Naive thymus-derived CD8-positive, alpha-beta T cell (primary cell): ENCODE measurements at regions not wholly inside any gene's neighbourhood (a gene's known extent, or its start where the extent isn't known, plus 50 kb on each side); places are given as distances from the start of the nearest gene placed in this dataset.

Experiments used
- ATAC-seq, 2 donors: fragments of 150-1000 bp; cut with Tn5 transposase in 1 of 2; sonication (Bioruptor Pico), chemical (Tn5 transposase) in 1 of 2; 1 replicate in 1 of 2; 2 replicates in 1 of 2; pipeline ENCODE4 v1.10.0; 2021; ENCODE audit warnings: mild to moderate bottlenecking in 2 of 2, moderate library complexity in 2 of 2
- POLR2A ChIA-PET: fragments of 350-600 bp; sonication (Branson Sonifier 250); formaldehyde crosslinking; loops from one replicate; lab custom pipeline; 2021; ENCODE audit warnings: antibody characterized with exemption; lab: Charles Lee
- DNase-seq, 10 donors: peaks; one replicate each; pipeline versions ENCODE4 v3.0.0 to v3.0.0-alpha.2; 2020 to 2022
- H3K27ac Mint-ChIP-seq, 10 donors: one replicate each; pipeline ENCODE4 v1.8.0; 2020 to 2022; ENCODE audit warnings: mild to moderate bottlenecking in 10 of 10, mixed read lengths in 10 of 10, moderate library complexity in 4 of 10, inconsistent platforms in 1 of 10
- H3K27me3 Mint-ChIP-seq, 5 donors: one replicate each; pipeline ENCODE4 v1.8.0; 2021 to 2022; ENCODE audit warnings: mixed read lengths in 5 of 5
- H3K36me3 Mint-ChIP-seq, 3 donors: one replicate each; pipeline ENCODE4 v1.8.0; 2020 to 2022; ENCODE audit warnings: mixed read lengths in 3 of 3, mild to moderate bottlenecking in 2 of 3, inconsistent platforms in 1 of 3
- H3K4me1 Mint-ChIP-seq, 4 donors: one replicate each; pipeline ENCODE4 v1.8.0; 2021 to 2022; ENCODE audit warnings: mixed read lengths in 4 of 4
- H3K4me3 Mint-ChIP-seq, 10 donors: one replicate each; pipeline ENCODE4 v1.8.0; 2020 to 2022; ENCODE audit warnings: mild to moderate bottlenecking in 10 of 10, mixed read lengths in 10 of 10, moderate library complexity in 6 of 10, inconsistent platforms in 1 of 10
- H3K9me3 Mint-ChIP-seq, 9 donors: one replicate each; pipeline ENCODE4 v1.8.0; 2020 to 2022; ENCODE audit warnings: mixed read lengths in 9 of 9, mild to moderate bottlenecking in 3 of 9, inconsistent platforms in 1 of 9, moderate library complexity in 1 of 9

- no peak for ATAC-seq
- Mint-ChIP-seq H3K27me3 (peaks cover 0 to 4% (median 0%) of the 10 kb centered on the region in 5 donors), H3K9me3 (peaks cover 0 to 4% (median under 1%) of the 10 kb centered on the region in 9 donors), H3K4me3 (no peak overlapping the region), H3K27ac (no peak overlapping the region), H3K36me3 (peaks cover 0 to under 1% (median 0%) of the 10 kb centered on the region in 3 donors), H3K4me1 (peaks cover 0 to 1% (median 0%) of the 10 kb centered on the region in 4 donors)
- no peak for DNase-seq
- POLR2A ChIA-PET = no interaction called here
These were observed 135.1 kb downstream of the CEP57L1 start for GRCh38 chr6:109230453-109230852.

DNA sequence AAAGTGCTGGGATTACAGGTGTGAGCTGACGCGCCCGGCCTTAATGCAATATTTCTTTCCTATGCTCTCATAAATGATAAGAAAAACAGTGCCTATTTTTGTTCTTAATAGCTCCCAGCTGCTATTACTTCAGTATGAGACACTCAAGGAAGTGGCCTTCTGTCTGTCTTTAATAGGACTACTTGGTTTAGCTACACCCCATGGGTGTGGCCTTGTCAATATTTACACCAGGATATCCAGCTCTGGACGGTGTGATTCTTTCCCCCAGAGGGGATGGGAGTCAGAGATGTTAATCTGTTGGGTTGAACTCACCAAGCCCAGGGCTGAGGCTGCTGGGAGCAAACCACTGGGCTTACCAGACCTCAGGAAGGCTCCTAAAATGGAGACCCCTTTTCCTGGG, 134.2 kb downstream of the CEP57L1 start:
- DNase-seq (no peak), ATAC-seq (no peak)
- POLR2A ChIA-PET = no interaction called here
- Mint-ChIP-seq H3K27ac (no peak overlapping the region), H3K4me3 (no peak overlapping the region), H3K9me3 (peaks cover 0 to 6% (median 0%) of the 10 kb centered on the region in 9 donors), H3K27me3 (peaks cover 0 to 4% (median 0%) of the 10 kb centered on the region in 5 donors), H3K36me3 (peaks cover 0 to 2% (median 0%) of the 10 kb centered on the region in 3 donors), H3K4me1 (peaks cover 3 to 8% (median 5%) of the 10 kb centered on the region in 4 donors)

GRCh38 chr6:109227646-109228045, 132.3 kb downstream of the CEP57L1 start:
- Mint-ChIP-seq H3K9me3 (peaks cover 0 to 6% (median 0%) of the 10 kb centered on the region in 9 donors), H3K4me1 (peaks cover 7 to 13% (median 10%) of the 10 kb centered on the region in 4 donors), H3K4me3 (no peak overlapping the region), H3K36me3 (peaks cover 0 to 2% (median 0%) of the 10 kb centered on the region in 3 donors), H3K27ac (no peak overlapping the region), H3K27me3 (peaks cover 0 to 4% (median 0%) of the 10 kb centered on the region in 5 donors)
- DNase-seq = no peak
- POLR2A ChIA-PET = no interaction called here
- ATAC-seq = no peak

DNA sequence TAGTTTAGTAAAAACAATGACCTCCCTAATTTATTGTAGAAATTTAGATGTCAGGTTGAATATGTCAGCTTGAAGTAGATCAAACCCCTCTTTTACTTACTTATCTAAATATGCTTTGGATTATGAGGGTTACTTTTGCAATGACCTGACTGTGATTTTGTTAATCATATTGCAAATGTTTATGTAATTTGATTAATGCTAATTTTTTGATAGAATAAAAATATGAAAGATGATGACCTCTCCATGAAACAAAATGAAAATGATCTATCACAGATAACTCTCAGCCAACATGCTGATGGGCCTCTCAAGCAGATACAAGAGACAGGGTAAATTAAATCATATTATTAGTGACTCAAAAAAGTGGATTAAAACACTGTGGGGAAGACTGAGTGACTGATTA, 131.0 kb downstream of the CEP57L1 start:
- no peak for ATAC-seq
- Mint-ChIP-seq H3K4me1 (peaks cover 7 to 17% (median 13%) of the 10 kb centered on the region in 4 donors), H3K9me3 (peaks cover 0 to 6% (median 0%) of the 10 kb centered on the region in 9 donors), H3K36me3 (peaks cover 0 to 2% (median 0%) of the 10 kb centered on the region in 3 donors), H3K4me3 (no peak overlapping the region), H3K27me3 (peaks cover 0 to 4% (median 0%) of the 10 kb centered on the region in 5 donors), H3K27ac (no peak overlapping the region)
- POLR2A ChIA-PET = no interaction called here
- DNase-seq = no peak

GRCh38 chr6:109225946-109226345, 130.6 kb downstream of the CEP57L1 start:
- H3K27ac Mint-ChIP-seq = no peak overlapping the region

DNA sequence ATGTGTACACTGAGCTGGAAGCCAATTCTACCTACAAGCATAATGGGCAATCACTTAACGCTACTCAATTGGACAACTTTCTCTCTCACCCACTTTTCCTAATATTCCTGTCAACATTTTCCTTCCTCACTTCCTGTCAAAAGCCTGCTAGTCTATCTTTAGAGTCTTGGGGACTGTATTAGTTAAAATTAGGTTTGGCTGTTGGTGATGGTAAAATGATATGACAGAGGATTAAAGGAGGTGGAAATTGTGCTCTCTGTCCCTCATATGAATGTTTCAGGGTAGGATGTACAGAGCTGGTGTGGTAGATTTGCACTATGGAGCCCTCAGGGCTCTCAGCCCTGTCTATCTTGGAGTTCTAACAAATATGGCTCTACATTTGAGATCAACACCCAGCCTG, 129.7 kb downstream of the CEP57L1 start:
- POLR2A ChIA-PET = no interaction called here
- peaks cover 0 to 6% (median 0%) of the 10 kb centered on the region in 9 donors for H3K9me3 Mint-ChIP-seq
- peaks cover 0 to 2% (median 0%) of the 10 kb centered on the region in 3 donors for H3K36me3 Mint-ChIP-seq
- no peak for ATAC-seq
- no peak overlapping the region for H3K27ac Mint-ChIP-seq
- H3K27me3 Mint-ChIP-seq = no peaks in the 10 kb centered on the region
- no peak for DNase-seq
- peaks cover 10 to 26% (median 24%) of the 10 kb centered on the region in 4 donors for H3K4me1 Mint-ChIP-seq
- H3K4me3 Mint-ChIP-seq = peak overlapping the region in 1 of 10 donors; percentile 5

More at GRCh38 chr6:109225946-109226345, 130.6 kb downstream of the CEP57L1 start:
- peaks cover 0 to 2% (median 0%) of the 10 kb centered on the region in 3 donors for H3K36me3 Mint-ChIP-seq
- POLR2A ChIA-PET = no interaction called here
- ATAC-seq (no peak), DNase-seq (no peak)
- H3K4me1 Mint-ChIP-seq = peaks cover 7 to 20% (median 15%) of the 10 kb centered on the region in 4 donors
- H3K9me3 Mint-ChIP-seq = peaks cover 0 to 6% (median 0%) of the 10 kb centered on the region in 9 donors
- no peak overlapping the region for H3K4me3 Mint-ChIP-seq
- peaks cover 0 to 4% (median 0%) of the 10 kb centered on the region in 5 donors for H3K27me3 Mint-ChIP-seq

- H3K9me3 Mint-ChIP-seq = peaks cover 0 to 6% (median 0%) of the 10 kb centered on the region in 9 donors
- peak in 3 of 10 donors; percentile 8 to 44 (median 29) for DNase-seq
- H3K4me1 Mint-ChIP-seq = peaks cover 10 to 27% (median 24%) of the 10 kb centered on the region in 4 donors
- ATAC-seq = peak in 1 of 2 donors; percentile 91
- peaks cover 0 to 2% (median 0%) of the 10 kb centered on the region in 3 donors for H3K36me3 Mint-ChIP-seq
- H3K27ac Mint-ChIP-seq = peak overlapping the region in 3 of 10 donors; percentile 24 to 57 (median 44)
- no peaks in the 10 kb centered on the region for H3K27me3 Mint-ChIP-seq
- POLR2A ChIA-PET = no interaction called here
- H3K4me3 Mint-ChIP-seq = no peak overlapping the region
These were observed 129.0 kb downstream of the CEP57L1 start for GRCh38 chr6:109224107-109224875.

GRCh38 chr6:109222848-109223247, 127.5 kb downstream of the CEP57L1 start:
- Mint-ChIP-seq H3K36me3 (peaks cover 0 to 2% (median 0%) of the 10 kb centered on the region in 3 donors), H3K27me3 (peaks cover 0 to 8% (median 0%) of the 10 kb centered on the region in 5 donors), H3K4me1 (peaks cover 10 to 27% (median 24%) of the 10 kb centered on the region in 4 donors), H3K27ac (peak overlapping the region in 1 of 10 donors; percentile 21), H3K4me3 (no peak overlapping the region), H3K9me3 (peaks cover 0 to 6% (median 0%) of the 10 kb centered on the region in 9 donors)
- no peak for DNase-seq
- POLR2A ChIA-PET = no interaction called here
- ATAC-seq = peak in 1 of 2 donors; percentile 29

GRCh38 chr6:109221543-109222195, 126.4 kb downstream of the CEP57L1 start:
- Mint-ChIP-seq H3K36me3 (peaks cover 0 to 3% (median 0%) of the 10 kb centered on the region in 3 donors), H3K4me1 (peaks cover 10 to 27% (median 24%) of the 10 kb centered on the region in 4 donors), H3K27ac (peak overlapping the region in 1 of 10 donors; percentile 33), H3K9me3 (peaks cover 0 to 6% (median 0%) of the 10 kb centered on the region in 9 donors), H3K27me3 (peaks cover 0 to 16% (median 4%) of the 10 kb centered on the region in 5 donors), H3K4me3 (no peak overlapping the region)
- POLR2A ChIA-PET = no interaction called here
- DNase-seq (no peak), ATAC-seq (no peak)
